Adrenal gland (tissue), 9 donors: ENCODE measurements at regions not wholly inside any gene's neighbourhood (a gene's known extent, or its start where the extent isn't known, plus 50 kb on each side); places are given as distances from the start of the nearest gene placed in this dataset.

Source experiments
- DNase-seq, 7 donors: peaks; one replicate each; pipeline ENCODE4 v3.0.0-alpha.2; 2019 to 2020
- H3K27ac ChIP-seq, 5 donors: fragments of 200-600 bp; sonication (generic) in 4 of 5; 1 replicate in 3 of 5; 2 replicates in 2 of 5; pipeline versions ENCODE4 v1.5.1 to v1.8.0; 2016 to 2020; ENCODE audit warnings: mild to moderate bottlenecking in 1 of 5
- H3K27me3 ChIP-seq: fragments of 200-600 bp; 2 replicates; pipeline ENCODE4 v1.8.0; 2021
- H3K36me3 ChIP-seq, 2 donors: fragments of 200-600 bp; replicated peaks in 1 of 2; 1 replicate in 1 of 2; 2 replicates in 1 of 2; pipeline versions ENCODE4 v1.5.1 to v1.8.0; 2018 to 2022
- H3K4me1 ChIP-seq, 2 donors: fragments of 200-600 bp; replicated peaks in 1 of 2; 1 replicate in 1 of 2; 2 replicates in 1 of 2; pipeline versions ENCODE4 v1.5.1 to v1.8.0; 2018 to 2021
- H3K4me3 ChIP-seq, 4 donors: fragments of 200-600 bp; sonication (generic) in 3 of 4; one replicate each; pipeline ENCODE4 v1.5.1; 2016 to 2018
- H3K9me3 ChIP-seq, 3 donors: fragments of 200-600 bp; sonication (generic) in 1 of 3; replicated peaks in 1 of 3; 1 replicate in 2 of 3; 2 replicates in 1 of 3; pipeline versions ENCODE4 v1.5.1 to v1.8.0; 2016 to 2021
- CTCF ChIP-seq, 6 experiments: fragments of 450-650 bp in 4 of 6; fragments of 200-600 bp in 2 of 6; sonication (generic) in 1 of 6; IDR thresholded peaks; 1 replicate in 5 of 6; 2 replicates in 1 of 6; pipeline versions ENCODE4 v1.5.1 to v1.8.0; 2016 to 2021; ENCODE audit warnings: antibody characterized with exemption in 6 of 6, mild to moderate bottlenecking in 2 of 6, moderate library complexity in 1 of 6
- POLR2A ChIP-seq, 2 donors: fragments of 450-650 bp; IDR thresholded peaks; one replicate each; pipeline ENCODE4 v1.6.1; 2017; ENCODE audit warnings: antibody characterized with exemption in 2 of 2, mild to moderate bottlenecking in 2 of 2, moderate library complexity in 1 of 2
- WGBS, 4 donors: extraction: QIAGEN DNeasy Blood & Tissue Kit in 2 of 4; methylation state at CpG; one replicate each; pipeline versions ENCODE4 v1.1.5 to v1.1.7; 2013 to 2017; 5-methylcytosine and 5-hydroxymethylcytosine counted together
- intact Hi-C, 2 donors: fragments of 100-400 bp; cut with DNase I; formaldehyde crosslinking; loops; one replicate each; pipeline versions ENCODE4 v1.14.1 to v1.15.0; 2022 to 2023
- donor health status: healthy with polysubstance abuse.
- donor health status: Bipolar disorder and iron deficiency.
- donor health status: DM: yes; HTN: yes; CAD: no.
- donor health status: DM: no; HTN: no; CAD: no.
- donor health status: DM: no; HTN: no; CAD: no.

- Histone ChIP-seq H3K27ac (no peak overlapping the region), H3K36me3 (no peaks in the 10 kb centered on the region), H3K9me3 (no peaks in the 10 kb centered on the region), H3K27me3 (no peaks in the 10 kb centered on the region), H3K4me3 (no peak overlapping the region), H3K4me1 (no peaks in the 10 kb centered on the region)
- TF ChIP-seq CTCF (IDR thresholded peaks at IDR 0.05) = no peak
- TF ChIP-seq POLR2A (IDR thresholded peaks at IDR 0.05) = no peak
- DNase-seq = no peak
- intact Hi-C loops = no loop called here
- WGBS, 4 donors = 63 to 75% (median 67%) methylated on average over 3 of the region's 3 CpGs
These were observed 816.1 kb upstream of the IGFBP7 start for GRCh38 chr4:57926311-57926710.

- TF ChIP-seq POLR2A (IDR thresholded peaks at IDR 0.05) (no peak), CTCF (IDR thresholded peaks at IDR 0.05) (no peak)
- intact Hi-C loops = no loop called here
- no peak overlapping the region for H3K4me3 ChIP-seq
- no peaks in the 10 kb centered on the region for H3K4me1 ChIP-seq
- no peaks in the 10 kb centered on the region for H3K9me3 ChIP-seq
- no peaks in the 10 kb centered on the region for H3K27me3 ChIP-seq
- 88 to 94% (median 90%) methylated on average over 1 of the region's 1 CpG for WGBS, 4 donors
- DNase-seq = no peak
- H3K36me3 ChIP-seq = no peaks in the 10 kb centered on the region
- no peak overlapping the region for H3K27ac ChIP-seq
These were observed 814.8 kb upstream of the IGFBP7 start for GRCh38 chr4:57924951-57925350.

GRCh38 chr4:57916479-57916878 is 806.3 kb upstream of the IGFBP7 start:
- Histone ChIP-seq H3K27ac (no peak overlapping the region), H3K36me3 (no peaks in the 10 kb centered on the region), H3K4me1 (no peaks in the 10 kb centered on the region), H3K27me3 (no peaks in the 10 kb centered on the region), H3K9me3 (no peaks in the 10 kb centered on the region), H3K4me3 (no peak overlapping the region)
- DNase-seq = no peak
- TF ChIP-seq CTCF (IDR thresholded peaks at IDR 0.05) (no peak), POLR2A (IDR thresholded peaks at IDR 0.05) (no peak)
- intact Hi-C loops = no loop called here

GRCh38 chr4:57911203-57911602 is 801.0 kb upstream of the IGFBP7 start:
- no peak for DNase-seq
- Histone ChIP-seq H3K9me3 (no peaks in the 10 kb centered on the region), H3K4me3 (no peak overlapping the region), H3K36me3 (no peaks in the 10 kb centered on the region), H3K27me3 (no peaks in the 10 kb centered on the region), H3K27ac (no peak overlapping the region), H3K4me1 (no peaks in the 10 kb centered on the region)
- TF ChIP-seq CTCF (IDR thresholded peaks at IDR 0.05) (no peak), POLR2A (IDR thresholded peaks at IDR 0.05) (no peak)
- intact Hi-C loops = no loop called here
